Activated CD4-positive, alpha-beta memory T cell treated with anti-CD3 and anti-CD28 coated beads for 36 hours (primary cell): ENCODE measurements at regions not wholly inside any gene's neighbourhood (a gene's known extent, or its start where the extent isn't known, plus 50 kb on each side); places are given as distances from the start of the nearest gene placed in this dataset.

ENCODE experiments used
- CTCF ChIA-PET: fragments of 350-600 bp; sonication (Branson Sonifier 250); formaldehyde crosslinking; loops from one replicate; lab custom pipeline; 2021; ENCODE audit warnings: antibody characterized with exemption, inconsistent platforms; lab: Charles Lee
- POLR2A ChIA-PET: fragments of 350-600 bp; sonication (Branson Sonifier 250); formaldehyde crosslinking; loops from one replicate; lab custom pipeline; 2021; ENCODE audit warnings: antibody characterized with exemption; lab: Charles Lee
- DNase-seq: peaks from one replicate; pipeline ENCODE4 v3.0.0-alpha.2; 2020
- H3K27ac Mint-ChIP-seq: one replicate; pipeline ENCODE4 v1.8.0; 2021; ENCODE audit warnings: mixed read lengths
- H3K27me3 Mint-ChIP-seq: one replicate; pipeline ENCODE4 v1.8.0; 2021; ENCODE audit warnings: mixed read lengths
- H3K36me3 Mint-ChIP-seq: one replicate; pipeline ENCODE4 v1.8.0; 2021; ENCODE audit warnings: mixed read lengths
- H3K4me1 Mint-ChIP-seq: one replicate; pipeline ENCODE4 v1.8.0; 2021; ENCODE audit warnings: low read depth, mixed read lengths
- H3K4me3 Mint-ChIP-seq: one replicate; pipeline ENCODE4 v1.8.0; 2021; ENCODE audit warnings: mild to moderate bottlenecking, mixed read lengths
- H3K9me3 Mint-ChIP-seq: one replicate; pipeline ENCODE4 v1.8.0; 2021; ENCODE audit warnings: mixed read lengths
- intact Hi-C: fragments of 100-400 bp; cut with micrococcal nuclease; formaldehyde crosslinking; loops from one replicate; pipeline ENCODE4 v1.15.1; 2023

GRCh38 chr1:87165177-87165576 is 163.5 kb upstream of the LMO4 start:
- CTCF ChIA-PET = no interaction called here
- Mint-ChIP-seq H3K36me3 (no peaks in the 10 kb centered on the region), H3K4me3 (no peak overlapping the region), H3K9me3 (no peaks in the 10 kb centered on the region), H3K27ac (no peak overlapping the region), H3K27me3 (peaks cover 7% of the 10 kb centered on the region), H3K4me1 (no peaks in the 10 kb centered on the region)
- no peak for DNase-seq
- POLR2A ChIA-PET = no interaction called here
- intact Hi-C loops = no loop called here

DNA sequence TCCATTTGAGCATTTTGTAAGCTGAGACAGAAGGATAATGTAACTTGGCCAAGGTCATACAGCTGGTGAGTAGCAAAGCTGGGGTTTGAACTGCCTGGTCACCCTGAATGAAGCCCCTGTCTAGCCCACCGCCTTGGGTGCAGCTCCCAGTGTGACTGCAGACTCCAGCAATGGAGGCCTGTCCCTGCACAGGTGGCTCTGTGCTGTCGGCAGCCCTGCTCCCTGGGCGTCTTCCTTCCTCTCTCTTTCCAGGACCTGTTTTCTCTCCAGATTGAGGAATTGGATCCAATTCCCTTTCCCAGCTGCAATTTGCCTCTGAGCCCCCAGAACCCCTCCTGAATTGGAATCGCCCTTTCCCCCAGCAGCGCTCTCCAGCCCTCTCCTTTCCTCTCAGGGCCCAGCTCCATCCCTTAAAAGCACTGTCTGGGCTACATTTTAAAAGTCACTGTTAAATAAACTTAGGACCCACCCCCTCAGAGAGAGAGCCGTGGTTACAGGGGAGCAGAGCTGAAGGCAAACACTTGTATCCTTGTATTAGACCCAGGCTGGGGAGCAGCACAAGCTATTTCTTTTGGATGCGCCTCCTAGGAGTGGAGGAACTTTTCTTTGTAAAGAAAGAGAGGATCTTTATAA is 161.4 kb upstream of the LMO4 start:
- POLR2A ChIA-PET = no interaction called here
- peaks cover 12% of the 10 kb centered on the region for H3K27me3 Mint-ChIP-seq
- H3K4me1 Mint-ChIP-seq = no peaks in the 10 kb centered on the region
- no peaks in the 10 kb centered on the region for H3K36me3 Mint-ChIP-seq
- CTCF ChIA-PET = no interaction called here
- DNase-seq = no peak
- H3K4me3 Mint-ChIP-seq = no peak overlapping the region
- no peak overlapping the region for H3K27ac Mint-ChIP-seq
- no peaks in the 10 kb centered on the region for H3K9me3 Mint-ChIP-seq
- intact Hi-C loops = no loop called here

DNA sequence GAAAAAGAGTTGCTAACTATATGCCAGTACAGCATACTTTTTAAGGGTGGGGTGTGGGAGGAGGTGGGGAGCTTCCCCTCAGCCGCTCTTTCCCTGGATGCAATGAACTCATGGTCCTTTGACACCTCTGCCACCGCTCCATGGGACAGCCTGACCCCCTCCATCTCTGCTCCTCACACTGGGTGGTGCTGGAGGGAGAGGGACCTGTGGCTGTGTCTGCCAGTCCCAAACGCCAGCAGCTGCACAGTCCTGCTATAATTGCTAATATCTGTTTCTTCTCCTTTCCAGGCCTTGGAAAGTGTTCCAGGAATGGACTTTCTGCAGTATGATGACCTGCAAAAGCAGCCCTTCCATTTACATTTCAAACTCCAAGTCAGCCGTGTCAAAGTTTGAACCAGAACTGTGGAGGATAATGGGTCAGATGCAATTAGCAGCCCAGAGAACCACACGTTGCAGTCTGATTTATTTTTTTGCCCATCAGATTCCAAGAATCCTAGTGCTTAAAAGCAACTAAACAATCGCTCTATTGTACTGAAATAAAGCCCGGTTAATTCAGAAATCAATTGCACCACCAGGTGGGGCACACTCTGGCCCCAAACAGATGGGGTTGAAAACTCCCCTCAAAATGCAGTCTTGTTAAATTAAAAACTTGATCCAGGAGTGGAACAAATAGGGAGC is 160.7 kb upstream of the LMO4 start:
- H3K27ac Mint-ChIP-seq = no peak overlapping the region
- ChIA-PET CTCF (no interaction called here), POLR2A (no interaction called here)

DNA sequence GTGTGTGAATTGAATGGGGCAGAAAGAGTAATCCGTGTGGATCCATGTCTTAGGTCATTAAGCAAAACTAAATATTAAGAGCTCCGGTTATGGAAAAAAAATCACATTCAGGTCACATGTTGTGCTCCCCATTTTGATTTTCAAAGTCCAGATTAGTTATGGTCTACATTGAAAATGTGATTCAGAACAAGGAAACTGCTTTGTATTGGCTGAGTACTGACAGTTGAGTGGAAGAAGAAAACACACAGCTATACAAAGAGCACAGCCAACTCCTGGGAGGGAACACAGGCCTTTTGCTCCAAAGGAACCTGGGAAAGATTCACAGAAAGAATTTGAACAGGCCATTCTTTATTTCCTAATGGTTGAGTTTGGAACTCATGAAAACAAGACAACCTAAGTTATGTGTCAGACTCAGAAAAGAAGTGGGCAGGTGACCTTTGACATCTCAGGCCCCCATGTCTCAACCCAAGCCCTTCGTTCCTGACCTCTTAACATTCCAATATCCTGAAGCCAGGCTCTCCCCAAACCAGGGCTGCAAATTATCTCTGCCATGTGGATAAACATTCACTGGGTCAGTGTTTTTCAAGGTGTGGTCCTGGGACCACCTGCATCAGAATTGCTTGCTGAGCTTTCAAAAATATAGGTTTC is 159.3 kb upstream of the LMO4 start:
- Mint-ChIP-seq H3K27ac (no peak overlapping the region), H3K36me3 (no peaks in the 10 kb centered on the region), H3K4me1 (no peaks in the 10 kb centered on the region), H3K27me3 (peaks cover 20% of the 10 kb centered on the region), H3K4me3 (no peak overlapping the region), H3K9me3 (no peaks in the 10 kb centered on the region)
- ChIA-PET CTCF (no interaction called here), POLR2A (no interaction called here)
- intact Hi-C loops = no loop called here
- DNase-seq = no peak

More for the DNA sequence above, 160.7 kb upstream of the LMO4 start:
- H3K36me3 Mint-ChIP-seq = no peaks in the 10 kb centered on the region
- DNase-seq = no peak
- H3K9me3 Mint-ChIP-seq = no peaks in the 10 kb centered on the region
- intact Hi-C loops = no loop called here
- H3K4me3 Mint-ChIP-seq = no peak overlapping the region
- H3K27me3 Mint-ChIP-seq = peaks cover 15% of the 10 kb centered on the region
- no peaks in the 10 kb centered on the region for H3K4me1 Mint-ChIP-seq

DNA sequence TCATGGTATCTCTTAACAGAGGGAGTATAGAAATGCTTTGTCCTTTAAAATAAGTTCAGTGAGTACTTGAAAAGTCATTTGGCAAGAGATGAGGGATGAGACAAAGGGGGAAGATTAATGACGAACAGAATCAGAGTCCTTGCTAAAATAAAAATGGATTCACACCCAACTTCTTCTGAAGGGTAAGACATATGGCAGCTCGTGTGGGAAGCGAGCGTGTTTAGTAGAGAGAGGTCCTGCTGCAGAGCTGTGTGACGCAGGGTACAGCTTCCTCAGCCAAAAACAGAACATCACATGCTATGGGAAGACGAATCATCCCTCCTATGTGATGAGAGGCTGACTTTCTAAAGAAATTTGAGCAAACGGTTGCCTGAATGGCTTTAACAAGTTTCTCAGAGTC is 158.5 kb upstream of the LMO4 start:
- no peak for DNase-seq

DNA sequence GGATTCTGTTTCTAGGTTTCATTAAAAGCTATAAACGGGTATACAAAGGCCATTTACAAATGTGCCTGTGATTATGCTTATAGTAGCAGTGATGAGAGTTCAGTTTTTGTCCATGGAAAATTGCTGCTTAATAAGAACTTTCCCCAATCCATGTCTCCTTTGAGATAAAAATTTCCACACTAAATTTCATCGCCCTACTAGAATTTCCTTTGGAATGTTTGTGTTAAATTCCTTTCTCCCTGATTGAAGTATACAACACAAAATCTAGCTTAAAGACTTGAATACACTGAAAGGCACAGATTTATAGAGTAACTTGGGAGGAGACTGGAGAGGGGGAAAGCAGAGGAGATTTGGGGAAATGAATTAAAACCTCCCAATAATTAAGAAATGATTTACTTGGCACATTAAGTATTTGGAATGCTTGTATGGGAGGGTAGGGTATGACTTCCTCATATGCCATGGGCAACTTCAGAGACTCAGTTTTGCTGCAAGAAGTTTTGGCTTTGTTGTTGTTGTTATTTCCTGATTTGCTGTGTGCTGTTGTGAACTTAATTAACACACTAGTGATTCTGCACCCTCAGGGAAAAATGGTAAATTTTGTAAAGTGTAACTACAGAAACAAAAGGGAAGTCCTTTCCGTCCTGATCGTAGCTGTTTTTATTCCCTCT is 157.6 kb upstream of the LMO4 start:
- no peak overlapping the region for H3K27ac Mint-ChIP-seq
- no peaks in the 10 kb centered on the region for H3K9me3 Mint-ChIP-seq
- H3K4me1 Mint-ChIP-seq = no peaks in the 10 kb centered on the region
- ChIA-PET CTCF (no interaction called here), POLR2A (no interaction called here)
- H3K36me3 Mint-ChIP-seq = no peaks in the 10 kb centered on the region
- H3K27me3 Mint-ChIP-seq = peaks cover 27% of the 10 kb centered on the region
- no peak for DNase-seq
- intact Hi-C loops = no loop called here
- no peak overlapping the region for H3K4me3 Mint-ChIP-seq

More for the DNA sequence above, 158.5 kb upstream of the LMO4 start:
- Mint-ChIP-seq H3K4me1 (no peaks in the 10 kb centered on the region), H3K9me3 (no peaks in the 10 kb centered on the region), H3K27me3 (peaks cover 25% of the 10 kb centered on the region), H3K27ac (no peak overlapping the region), H3K36me3 (no peaks in the 10 kb centered on the region), H3K4me3 (no peak overlapping the region)
- intact Hi-C loops = no loop called here
- ChIA-PET POLR2A (no interaction called here), CTCF (no interaction called here)

- no peaks in the 10 kb centered on the region for H3K4me1 Mint-ChIP-seq
- intact Hi-C loops = no loop called here
- H3K27me3 Mint-ChIP-seq = peaks cover 21% of the 10 kb centered on the region
- no peaks in the 10 kb centered on the region for H3K36me3 Mint-ChIP-seq
- H3K27ac Mint-ChIP-seq = no peak overlapping the region
- no peaks in the 10 kb centered on the region for H3K9me3 Mint-ChIP-seq
- DNase-seq = no peak
- no peak overlapping the region for H3K4me3 Mint-ChIP-seq
- ChIA-PET CTCF (interaction anchor here (0.7 to 0.9 kb wide), 2 partner anchors 8 to 119 kb away, joined by 3 read pairs; no protein-coding TSS in a partner anchor), POLR2A (no interaction called here)
These were observed 155.4 kb upstream of the LMO4 start for GRCh38 chr1:87173231-87173630.

DNA sequence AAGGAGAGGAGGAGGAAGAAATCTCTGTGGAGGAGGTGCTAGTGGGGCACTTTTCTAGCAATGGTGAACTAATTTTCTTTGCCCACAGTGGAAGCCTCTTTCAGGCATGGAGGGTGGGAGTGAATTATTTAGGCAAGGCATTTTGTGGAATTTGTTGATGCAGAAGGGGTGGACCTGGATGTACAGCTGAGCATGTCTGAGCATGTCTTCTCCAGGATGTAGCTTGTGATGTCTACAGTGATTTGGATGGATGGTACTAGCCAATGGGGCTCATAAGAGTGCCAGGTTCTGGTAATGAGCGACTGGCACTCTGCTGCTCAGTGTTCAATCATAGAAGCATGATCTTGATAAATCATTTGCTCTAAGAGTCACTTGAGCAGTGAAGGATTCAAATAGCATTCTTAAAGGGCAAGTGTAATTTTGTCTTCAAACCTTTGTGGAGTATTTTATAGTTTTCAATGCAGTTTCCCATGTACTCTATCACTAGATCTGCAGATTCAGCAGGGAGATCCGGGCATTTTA is 153.9 kb upstream of the LMO4 start:
- Mint-ChIP-seq H3K4me1 (no peaks in the 10 kb centered on the region), H3K36me3 (no peaks in the 10 kb centered on the region), H3K27ac (no peak overlapping the region), H3K4me3 (no peak overlapping the region), H3K9me3 (no peaks in the 10 kb centered on the region), H3K27me3 (peaks cover 26% of the 10 kb centered on the region)
- CTCF ChIA-PET = no interaction called here
- no peak for DNase-seq
- POLR2A ChIA-PET = no interaction called here
- intact Hi-C loops = no loop called here

DNA sequence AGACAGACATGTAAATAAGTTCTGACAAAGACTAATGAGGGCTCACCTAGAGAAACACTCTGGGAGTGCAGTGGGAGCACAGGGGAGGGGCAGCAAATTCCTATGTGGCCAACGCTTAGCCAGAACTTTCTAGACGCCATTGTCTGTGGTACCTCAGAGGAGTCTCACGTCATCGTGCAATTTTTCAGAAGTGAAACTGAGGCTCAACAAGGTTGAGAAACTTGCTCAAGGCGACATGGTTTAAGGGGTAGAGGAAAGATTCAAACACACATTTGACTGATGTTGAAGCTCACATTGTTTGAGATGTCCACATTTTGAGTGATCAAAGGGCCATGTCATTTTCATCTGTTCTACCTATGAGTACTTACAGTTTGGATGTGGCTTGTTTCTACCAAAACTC is 152.6 kb upstream of the LMO4 start:
- Mint-ChIP-seq H3K4me1 (no peaks in the 10 kb centered on the region), H3K27ac (no peak overlapping the region), H3K4me3 (no peak overlapping the region), H3K9me3 (no peaks in the 10 kb centered on the region), H3K27me3 (peaks cover 24% of the 10 kb centered on the region), H3K36me3 (no peaks in the 10 kb centered on the region)
- DNase-seq = no peak
- CTCF ChIA-PET = no interaction called here
- intact Hi-C loops = no loop called here
- POLR2A ChIA-PET = no interaction called here

GRCh38 chr1:87176514-87176913 is 152.2 kb upstream of the LMO4 start:
- DNase-seq = no peak
- CTCF ChIA-PET = no interaction called here
- Mint-ChIP-seq H3K27me3 (peaks cover 21% of the 10 kb centered on the region), H3K9me3 (no peaks in the 10 kb centered on the region), H3K36me3 (no peaks in the 10 kb centered on the region), H3K27ac (no peak overlapping the region), H3K4me1 (no peaks in the 10 kb centered on the region), H3K4me3 (no peak overlapping the region)
- POLR2A ChIA-PET = no interaction called here
- intact Hi-C loops = no loop called here

DNA sequence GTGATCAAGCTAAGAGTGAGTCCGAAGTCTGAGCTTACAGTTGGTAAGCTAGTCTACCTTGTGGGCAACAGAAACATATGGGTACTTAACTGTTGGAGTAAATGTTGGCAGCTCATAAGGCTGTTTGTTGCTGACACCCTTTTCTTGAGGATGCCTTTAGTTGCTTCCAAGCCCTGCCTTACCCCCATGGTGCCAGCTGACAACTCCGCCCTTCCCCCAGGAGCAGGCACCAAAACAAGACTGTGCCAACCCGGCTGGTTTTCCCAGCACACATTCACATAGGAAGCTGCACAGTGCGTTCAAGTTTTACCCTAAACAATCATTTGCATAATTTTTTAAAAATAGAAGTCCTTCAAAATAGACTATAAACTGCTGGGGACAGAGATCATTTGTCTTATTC is 150.2 kb upstream of the LMO4 start:
- H3K27ac Mint-ChIP-seq = no peak overlapping the region
- intact Hi-C loops = no loop called here
- H3K9me3 Mint-ChIP-seq = no peaks in the 10 kb centered on the region

More for the DNA sequence above, 150.2 kb upstream of the LMO4 start:
- ChIA-PET POLR2A (interaction anchor here (0.5 kb wide), 1 partner anchor 753 kb away, joined by 3 read pairs; no protein-coding TSS in a partner anchor), CTCF (no interaction called here)
- no peak for DNase-seq
- Mint-ChIP-seq H3K4me3 (no peak overlapping the region), H3K36me3 (no peaks in the 10 kb centered on the region), H3K4me1 (no peaks in the 10 kb centered on the region), H3K27me3 (peaks cover 20% of the 10 kb centered on the region)
